Activated CD4-positive, alpha-beta T cell treated with anti-CD3 and anti-CD28 coated beads for 48 hours (primary cell): ENCODE measurements at regions not wholly inside any gene's neighbourhood (a gene's known extent, or its start where the extent isn't known, plus 50 kb on each side); places are given as distances from the start of the nearest gene placed in this dataset.

Experiments
- DNase-seq: peaks from one replicate; pipeline ENCODE4 v3.0.0-alpha.2; 2020

DNA sequence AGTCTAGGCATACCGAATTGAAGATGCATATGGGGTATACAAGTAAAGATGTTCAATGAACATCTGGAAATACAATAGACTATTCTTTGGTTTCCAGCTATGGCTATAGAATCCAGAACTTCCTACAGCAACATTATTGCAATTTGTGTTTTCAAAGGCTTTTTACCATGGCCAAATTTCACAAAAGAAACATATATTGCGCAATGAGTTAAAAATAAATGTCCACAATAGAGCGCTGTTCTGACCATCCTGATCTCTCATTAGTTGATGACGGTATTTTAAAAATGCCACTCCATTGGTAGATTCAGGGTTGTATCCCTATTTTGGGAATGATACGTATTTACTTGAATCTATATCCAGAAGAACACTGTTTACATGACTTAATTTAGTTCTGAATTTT, 139.2 kb downstream of the LINC00632 start:
- no peak for DNase-seq

DNA sequence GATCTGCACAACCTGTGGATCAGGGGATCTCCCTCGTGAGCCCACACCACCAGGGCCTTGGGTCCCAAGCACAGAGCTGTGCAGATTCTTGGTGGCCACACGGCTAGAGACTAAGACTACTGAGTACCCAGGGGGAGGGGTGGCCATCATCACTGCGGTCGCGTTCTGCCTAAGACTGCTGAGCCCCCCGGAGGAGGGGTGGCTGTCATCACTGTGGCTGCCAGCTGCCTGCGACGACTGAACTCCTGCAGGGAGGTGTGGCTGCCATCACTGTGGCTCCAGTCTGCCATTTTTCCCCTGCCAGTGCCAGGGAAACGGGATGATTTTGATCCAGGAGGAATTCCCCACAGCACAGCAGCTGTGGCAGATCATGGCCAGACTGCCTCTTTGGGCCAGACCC, 141.7 kb upstream of the SPANXB1 start:
- DNase-seq = no peak

DNA sequence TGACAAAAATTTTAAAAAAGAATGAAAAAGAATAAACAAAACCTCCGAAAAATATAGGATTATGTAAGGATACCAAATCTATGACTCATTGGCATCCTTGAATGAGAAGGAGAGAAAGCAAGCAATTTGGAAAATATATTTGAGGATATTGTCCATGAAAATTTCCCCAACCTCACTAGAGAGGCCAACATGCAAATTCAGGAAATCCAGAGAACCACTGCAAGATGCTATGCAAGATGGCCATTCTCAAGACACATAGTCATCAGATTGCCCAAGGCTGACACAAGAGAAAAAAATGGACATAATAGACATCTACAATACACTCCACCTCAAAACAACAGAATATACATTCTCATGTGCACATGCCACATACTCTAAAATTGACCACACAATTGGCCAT, 135.9 kb upstream of the SPANXB1 start:
- DNase-seq = no peak

DNA sequence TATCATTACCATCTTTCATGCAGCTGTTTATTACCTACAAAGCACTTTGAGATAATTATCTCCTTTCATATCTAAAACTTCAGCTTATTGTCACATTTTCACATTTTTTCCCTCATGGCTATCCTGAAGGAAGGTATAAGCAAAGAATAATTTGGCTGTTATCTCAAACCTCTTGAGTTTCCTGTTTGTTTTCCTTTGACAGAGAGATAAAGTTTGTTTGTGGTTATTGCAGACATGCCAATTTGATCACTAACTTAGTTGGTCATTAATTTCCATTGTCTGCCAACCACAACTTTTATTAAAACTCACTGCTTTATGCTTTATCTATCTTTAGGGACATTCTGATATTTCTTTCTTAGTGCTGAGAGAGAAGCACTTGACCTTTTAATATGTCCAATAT, 89.8 kb upstream of the SPANXB1 start:
- DNase-seq = no peak

DNA sequence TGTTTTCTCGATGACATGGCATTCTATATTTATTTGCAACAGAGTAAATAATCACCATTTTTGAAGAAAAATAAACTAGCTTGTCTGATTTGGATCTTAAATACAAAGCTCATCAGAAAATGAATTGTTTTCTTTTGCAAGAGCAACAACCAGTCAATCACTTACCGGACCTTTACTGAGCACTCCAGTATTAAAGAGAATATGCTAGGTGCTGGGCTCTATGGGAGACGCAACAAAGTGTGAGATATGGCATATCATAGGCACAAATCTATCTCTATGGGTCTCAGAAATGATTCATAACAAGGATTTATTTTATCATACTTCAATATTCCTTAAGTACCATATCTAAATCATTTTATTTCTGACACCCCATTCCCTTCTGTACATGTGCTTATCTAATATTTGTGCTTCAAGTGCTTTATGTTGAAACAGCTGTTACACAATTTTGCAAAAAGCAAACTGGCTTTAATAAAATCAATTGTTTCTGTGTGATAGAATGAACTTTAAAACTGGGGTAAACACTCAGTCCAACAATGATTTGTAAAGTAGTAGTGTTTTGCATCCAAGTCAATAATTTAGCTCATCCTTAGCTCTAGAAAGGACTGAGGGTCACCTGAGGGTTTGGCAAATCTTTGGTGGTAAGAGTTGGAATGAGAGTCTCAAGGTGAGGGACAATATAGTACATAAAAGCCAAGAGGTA, 88.4 kb upstream of the SPANXB1 start:
- DNase-seq = no peak

DNA sequence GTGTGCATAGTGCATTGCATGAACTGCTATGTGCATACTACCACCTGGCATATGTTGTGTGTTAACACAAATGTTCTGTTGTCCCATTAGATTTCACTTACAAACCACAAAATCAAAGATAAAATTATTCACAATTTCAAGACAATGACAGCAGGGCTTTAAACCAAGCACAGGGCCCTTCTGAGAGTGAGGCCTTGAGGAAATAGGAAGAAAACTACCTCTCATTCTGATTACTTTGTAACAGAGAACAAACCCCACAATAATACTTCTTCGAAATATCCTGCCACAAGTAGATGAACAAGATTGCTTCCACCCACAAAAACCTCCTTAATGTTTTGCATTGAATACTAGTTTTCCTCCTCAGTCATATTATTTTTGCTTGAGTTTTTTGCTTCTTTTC, 85.5 kb upstream of the SPANXB1 start:
- no peak for DNase-seq

DNA sequence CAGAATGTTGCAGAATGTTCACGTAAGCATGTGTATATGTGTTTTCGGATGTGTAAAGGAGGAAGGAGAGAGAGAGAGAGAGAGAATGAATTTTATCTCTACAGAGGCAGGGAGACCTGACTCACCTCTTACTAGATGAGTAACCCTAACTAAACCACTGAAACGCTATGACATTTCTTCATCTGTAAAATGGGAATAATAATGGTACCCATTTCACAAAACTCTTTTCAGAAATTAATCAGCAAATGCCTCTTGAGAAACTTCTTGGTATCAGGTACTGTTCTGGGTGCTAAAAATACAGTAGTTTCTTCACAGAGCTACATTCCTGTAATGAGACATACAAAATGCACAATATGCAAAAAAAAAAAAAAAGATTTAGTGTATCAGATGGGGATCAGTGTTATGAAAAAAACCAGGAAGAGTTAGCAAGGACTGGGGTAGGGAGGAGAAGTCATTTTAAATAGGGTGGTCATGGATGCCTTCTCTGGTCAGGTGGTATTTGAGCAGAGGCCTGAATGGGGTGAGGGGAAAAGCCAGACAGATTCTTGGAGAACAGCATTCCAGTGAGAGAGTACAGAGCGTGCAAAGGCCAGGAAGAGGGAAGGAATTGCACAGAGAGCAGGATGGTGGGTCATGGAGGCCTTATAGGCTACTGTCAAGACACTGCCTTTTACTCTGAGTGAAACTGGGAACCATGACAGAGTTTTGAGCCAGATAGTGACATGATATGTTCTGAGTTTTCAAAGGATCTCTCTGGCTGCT, 84.9 kb upstream of the SPANXB1 start:
- no peak for DNase-seq

DNA sequence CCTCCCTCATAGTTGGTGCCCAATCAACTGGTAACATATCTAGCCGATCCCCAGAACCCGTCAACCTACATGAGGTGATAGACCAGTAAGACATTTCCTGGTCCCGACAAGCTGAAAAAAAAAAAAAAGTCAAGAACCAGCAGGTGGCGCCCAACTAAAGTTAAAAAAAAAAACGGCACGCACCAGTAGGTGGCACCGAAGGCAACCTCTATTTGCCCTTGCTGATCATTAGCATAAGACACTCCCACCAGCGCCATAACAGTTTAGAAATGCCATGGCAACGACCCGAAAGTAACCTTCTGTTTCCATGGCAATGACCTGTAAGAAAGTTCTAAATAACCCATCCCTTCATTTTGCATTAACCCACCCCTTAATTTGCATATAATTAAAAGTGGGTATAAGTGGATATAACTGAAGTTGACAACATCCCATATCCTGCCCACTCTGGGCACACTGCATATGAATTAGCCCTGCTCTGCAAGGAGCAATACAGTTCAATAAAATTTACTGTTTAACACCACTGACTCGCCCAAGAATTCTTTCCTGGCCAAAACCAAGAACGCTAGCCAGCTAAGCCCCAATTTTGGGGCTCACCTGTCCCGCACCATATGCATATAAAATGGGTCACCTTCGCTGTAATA, 83.9 kb upstream of the SPANXB1 start:
- peak; percentile 38 for DNase-seq

DNA sequence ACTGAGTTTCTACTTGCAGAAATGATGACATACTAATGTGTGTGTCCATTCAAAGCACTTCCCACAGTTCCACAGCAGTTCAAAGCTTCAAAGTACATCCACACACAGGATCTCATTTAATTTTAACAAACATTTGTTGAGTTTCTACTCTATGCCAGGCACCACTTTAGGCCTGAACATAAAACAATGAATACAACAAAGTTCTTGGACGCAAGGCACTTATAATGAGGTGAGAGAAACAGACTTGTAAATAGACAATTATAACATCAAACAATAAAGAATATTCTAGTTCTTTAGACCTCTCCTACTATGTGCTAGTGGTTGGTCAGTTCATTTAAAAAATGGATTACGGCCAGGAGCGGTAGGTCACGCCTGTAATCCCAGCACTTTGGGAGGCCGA, 82.0 kb upstream of the SPANXB1 start:
- no peak for DNase-seq

DNA sequence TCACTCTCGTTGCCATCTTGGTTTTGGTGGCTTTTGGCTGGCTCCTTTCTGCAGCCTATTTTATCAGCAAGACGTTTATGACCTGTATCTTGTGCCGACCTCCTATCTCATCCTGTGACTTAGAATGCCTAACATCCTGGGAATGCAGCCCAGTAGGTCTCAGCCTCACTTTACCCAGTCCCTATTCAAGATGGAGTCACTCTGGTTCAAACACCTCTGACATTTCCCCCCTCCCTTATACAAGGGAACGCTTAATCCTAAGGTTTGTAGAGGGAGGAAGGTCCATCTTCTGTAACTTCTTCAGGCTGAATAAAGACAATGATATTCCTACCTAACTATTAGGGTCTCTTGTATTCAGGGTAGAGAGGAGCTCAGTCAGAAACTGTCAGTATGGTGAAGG, 79.3 kb upstream of the SPANXB1 start:
- DNase-seq = no peak

DNA sequence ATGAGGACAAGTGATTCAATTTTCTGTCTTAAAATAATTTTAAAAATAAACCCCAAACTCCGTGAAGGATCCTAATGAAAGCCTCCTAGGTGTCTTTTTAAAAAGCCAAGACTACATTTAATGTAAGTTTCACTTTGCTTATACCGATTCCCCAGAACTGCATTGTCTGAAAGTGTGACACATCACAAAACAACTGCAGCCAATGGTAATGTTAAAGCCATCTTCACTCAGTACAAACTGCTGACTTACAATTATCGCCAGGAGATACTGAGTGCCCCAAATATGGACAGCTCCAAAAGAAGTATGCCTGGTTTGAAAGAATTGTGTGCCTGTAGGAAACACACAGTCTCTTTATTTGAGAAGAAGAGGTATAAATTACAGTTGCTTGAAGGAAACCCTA, 73.7 kb upstream of the SPANXB1 start:
- no peak for DNase-seq

DNA sequence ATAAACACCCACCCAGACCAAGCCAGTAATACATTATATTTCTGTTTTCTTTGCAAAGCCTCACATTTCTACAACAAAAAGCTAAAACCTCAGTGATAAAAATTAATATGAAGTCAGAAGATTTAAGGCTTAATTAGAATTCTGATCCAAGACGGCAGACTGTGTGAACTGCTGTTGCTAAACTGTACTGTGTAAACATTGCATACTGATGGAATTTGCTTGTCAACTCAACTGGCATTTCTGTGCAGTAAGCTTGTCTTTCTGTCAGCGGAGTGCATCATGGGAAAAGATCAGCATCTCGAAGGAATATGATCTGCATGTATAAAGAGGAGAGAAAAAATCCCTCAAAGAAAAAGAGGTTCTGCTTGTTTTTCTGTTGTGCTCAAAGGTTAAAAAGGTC, 69.4 kb upstream of the SPANXB1 start:
- DNase-seq = no peak

DNA sequence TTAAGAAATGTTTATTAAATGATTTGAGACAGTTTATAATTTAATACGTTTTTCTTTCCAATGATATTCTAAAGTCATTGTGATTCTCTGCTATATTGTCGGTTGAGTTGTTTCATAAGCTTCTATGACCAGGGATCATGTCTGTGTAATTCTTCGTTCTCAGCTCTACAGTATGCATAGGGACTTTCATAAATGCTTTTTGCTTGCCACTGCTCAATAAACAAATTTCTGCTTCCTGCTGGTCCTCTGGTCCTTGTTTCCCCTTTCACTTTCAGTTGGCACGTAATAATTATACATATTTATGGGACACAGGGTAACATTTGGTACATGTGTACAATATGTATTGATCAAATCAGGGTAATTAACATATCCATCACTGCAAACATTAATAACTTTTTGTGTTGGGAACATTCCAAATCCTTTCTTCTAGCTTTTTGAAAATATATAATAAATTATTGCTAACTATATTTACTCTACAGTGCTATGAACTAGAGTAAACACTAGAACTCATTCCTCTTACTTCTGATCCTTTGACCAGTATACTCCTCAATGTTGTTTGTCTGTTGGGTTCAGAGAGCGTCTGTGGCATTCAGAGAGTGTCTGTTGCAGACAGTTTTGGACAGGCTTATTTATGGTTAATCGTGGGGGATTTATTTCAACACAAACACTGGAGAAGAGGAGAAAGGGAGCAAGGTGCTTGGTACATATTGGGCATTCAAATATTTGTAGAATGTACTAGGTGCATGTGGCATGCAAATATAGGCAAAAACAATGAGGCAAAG, 68.3 kb upstream of the SPANXB1 start:
- DNase-seq = no peak

DNA sequence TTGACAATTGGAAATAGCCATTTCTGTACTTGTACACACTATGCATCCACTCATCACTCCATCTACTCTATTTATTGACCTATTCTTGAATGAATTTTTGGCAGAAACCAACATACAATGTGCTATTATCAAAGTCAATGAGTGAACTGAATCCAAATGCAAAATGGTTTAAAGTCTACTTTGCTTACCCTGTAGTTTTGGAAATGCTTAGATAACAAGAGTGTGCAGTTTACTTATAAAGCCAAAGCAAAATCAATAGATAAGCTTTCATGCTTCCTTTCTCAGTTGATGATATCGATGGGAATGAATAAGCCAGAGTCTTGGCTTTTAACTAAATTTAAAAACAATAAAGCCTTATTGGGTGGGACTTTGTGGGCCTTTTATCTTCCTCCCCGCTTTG, 58.9 kb upstream of the SPANXB1 start:
- no peak for DNase-seq

DNA sequence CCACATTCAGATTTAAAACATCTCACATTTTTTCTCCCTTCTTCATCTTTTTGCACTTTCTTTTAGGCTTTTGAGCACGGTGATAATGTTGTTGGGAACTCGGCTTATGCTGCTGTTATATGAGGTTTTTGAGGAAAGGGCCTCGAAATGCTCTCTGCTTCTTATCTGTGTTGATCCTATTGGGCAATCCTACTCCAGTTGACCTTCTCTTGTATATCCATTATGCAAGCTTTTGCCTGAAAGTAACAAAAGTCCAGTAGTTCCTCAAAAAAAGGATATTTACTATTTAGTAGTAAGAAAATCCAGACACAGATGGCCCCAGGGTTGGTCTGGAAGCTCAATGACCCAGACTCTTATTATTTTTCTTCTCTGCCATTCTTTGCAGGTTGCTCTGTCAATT, 57.7 kb upstream of the SPANXB1 start:
- no peak for DNase-seq

DNA sequence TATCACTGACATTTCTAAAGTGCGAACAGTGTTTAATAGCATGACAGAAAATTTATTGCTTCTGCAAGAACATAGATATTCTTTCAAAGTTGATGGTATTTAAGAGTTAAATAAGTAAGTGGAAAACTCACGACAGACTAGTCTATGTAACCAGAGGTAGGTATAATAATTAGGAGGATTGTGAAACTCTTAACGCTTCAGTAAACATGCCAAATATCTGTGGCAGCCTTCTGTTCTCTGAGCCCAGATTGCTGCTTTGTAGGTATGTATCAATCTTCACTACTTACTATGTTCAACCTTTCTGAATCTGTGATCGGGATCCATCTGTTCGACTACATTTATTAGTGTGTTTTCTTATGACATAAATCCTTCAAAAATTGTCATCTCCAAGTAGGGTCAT, 53.6 kb upstream of the SPANXB1 start:
- no peak for DNase-seq

DNA sequence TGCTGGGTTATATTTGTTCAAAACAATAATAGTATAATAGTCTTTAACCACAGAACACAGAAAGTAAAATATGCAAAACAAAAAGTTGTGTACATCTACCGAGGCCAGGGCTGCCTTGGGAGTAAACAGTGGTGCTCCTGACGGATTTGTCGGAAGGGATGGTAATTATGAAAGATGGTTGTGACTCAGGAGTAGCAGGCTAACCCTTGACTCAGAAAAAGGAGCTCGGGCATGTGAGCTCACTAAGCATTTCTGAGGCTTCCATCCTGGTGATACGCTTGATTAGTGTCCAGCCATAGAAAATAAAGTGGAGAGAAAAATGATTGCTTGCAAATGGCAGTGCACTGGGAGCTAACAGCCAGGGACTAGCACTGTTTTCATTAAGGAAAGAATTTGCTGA, 53.2 kb upstream of the SPANXB1 start:
- DNase-seq = no peak
